DMS153 treated with DMSO at 0.1 percent for 48 hours (cell line): ENCODE measurements at regions not wholly inside any gene's neighbourhood (a gene's known extent, or its start where the extent isn't known, plus 50 kb on each side); places are given as distances from the start of the nearest gene placed in this dataset.

Experiments
- DNase-seq: peaks from one replicate; lab custom pipeline; 2025; ENCODE audit not compliant: unreplicated experiment; lab: John Stamatoyannopoulos, UW

DNA sequence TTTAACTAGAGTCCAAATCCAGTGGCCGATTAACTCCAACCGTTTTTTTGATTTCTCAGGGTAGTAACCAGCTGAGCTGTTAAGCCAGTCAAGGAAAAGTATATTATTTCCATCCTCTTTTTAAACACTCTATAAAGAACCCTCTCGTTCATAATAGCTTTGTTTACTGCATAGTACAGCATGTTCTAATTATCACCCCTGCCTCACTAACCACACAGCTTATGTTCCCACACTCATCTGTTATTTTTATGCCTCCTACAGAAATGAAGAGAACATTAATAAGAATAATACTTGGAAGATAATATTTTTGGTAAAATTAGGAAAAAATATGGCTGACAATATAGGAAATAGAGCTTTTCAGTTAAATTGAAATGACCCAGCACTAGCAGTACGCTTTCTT is 2132.8 kb upstream of the CELF4 start:
- no peak for DNase-seq

DNA sequence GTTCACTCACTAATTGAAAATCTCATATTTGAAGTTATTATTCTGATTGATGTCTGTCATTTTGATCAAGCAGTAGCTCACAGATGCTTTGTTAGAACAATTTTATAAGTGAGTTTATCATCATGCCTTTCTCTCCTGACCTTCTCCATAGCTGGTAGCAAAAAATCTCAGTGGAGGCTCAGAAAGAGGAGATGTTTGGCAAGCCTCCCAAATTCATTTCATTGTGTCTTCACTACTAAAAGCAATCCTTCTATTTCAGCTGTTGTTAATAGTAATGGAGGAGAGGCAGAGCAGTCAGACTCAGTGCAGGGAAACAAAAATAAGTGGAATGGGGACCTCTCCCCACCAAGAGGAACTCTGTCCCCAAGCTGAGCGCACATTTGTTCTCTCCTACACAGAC is 2127.8 kb upstream of the CELF4 start:
- DNase-seq: no peak

DNA sequence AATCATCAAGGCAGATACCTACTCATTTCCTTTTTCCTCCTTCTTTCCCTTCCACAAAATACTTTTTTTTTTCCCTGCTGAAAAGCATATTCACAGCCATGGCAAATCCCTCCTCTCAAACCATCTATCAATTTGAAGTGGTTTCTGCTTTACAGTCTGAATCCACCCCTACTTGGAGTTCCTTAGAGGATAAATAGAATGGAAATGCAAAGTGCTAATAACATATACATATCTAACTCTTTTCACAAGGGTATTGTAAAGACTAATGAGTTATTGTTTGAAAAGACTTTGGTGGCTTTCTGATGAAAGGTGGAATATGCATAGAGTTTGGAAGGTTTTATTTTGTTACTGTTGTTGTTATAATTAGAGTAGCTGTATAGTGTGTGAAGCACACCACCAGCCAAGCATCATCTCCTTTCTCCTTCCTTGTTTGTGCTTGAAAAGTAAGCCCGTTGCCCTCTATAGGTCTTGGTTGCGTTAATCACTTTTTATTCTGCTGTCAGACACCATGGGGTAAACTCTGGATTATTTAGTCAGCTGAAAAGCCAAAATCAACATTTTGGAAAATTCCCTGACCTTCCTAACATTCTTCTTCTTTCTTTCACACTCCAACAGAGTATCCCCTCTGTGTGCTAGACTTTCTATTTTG is 2126.9 kb upstream of the CELF4 start:
- no peak for DNase-seq

DNA sequence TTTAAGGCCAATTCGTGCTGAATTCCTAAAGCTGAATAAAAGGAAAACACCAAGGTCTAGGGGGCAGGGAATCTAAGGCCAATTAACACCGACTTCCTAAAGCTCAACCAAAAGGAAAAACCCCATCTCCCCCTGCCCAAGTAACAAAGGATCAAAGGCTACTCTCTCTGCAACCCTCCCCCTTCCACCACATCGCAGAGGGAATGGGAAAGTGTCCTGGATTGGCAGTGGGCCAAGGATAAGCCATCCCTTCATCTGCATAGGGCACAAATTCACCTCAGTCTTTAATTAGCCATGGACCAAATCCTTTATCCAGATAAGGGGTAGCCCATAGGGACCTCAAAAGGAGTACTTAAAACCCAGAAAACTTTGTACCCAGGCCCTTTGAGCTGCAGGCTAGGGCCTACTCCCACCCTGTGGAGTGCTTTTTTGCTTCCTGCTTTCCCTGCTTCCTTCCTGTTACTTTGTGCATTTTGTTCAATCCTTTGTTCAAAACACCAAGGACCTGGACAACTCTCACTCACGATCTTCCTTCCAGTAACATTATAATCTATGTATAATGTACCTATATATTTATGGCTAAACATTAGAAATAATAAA is 2119.8 kb upstream of the CELF4 start:
- no peak for DNase-seq

DNA sequence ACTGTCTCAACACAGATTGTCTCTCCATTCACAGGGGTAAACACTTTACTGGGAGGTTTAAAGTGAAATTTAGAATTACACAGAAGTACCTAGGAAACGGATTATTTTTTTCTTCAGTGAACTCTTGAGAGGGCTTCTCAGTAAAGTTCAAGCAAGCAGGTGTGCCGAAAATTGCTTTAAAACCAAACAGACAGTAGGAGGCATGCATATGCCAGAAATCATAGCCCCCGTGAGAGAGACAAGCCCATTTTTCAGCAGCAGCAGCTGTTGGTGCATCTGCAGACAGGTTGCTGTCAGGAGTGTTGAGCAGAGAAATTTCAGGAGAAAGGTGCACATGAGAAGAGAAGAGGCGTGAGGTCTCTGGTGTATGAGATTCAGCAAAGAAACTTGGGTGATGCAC is 2115.5 kb upstream of the CELF4 start:
- no peak for DNase-seq

DNA sequence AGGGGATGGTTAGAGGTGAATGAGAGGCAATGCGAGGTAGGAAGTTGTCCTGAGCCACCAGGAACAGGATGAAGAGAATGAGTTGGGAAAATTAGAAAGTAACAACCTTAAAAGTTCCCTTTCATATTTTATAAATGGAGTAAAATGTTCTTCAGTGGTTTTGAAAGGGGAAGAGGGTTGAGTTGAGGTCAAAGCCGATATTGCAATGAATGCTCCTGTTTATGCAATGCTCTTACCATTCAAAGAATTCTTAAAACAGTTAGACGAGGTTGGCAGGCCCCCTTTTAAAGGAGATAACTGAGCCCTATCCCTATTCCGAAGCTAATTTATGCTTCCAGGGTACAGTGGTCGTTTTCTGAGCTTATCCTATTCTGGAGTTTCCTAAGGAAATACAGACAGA is 2110.3 kb upstream of the CELF4 start:
- no peak for DNase-seq

DNA sequence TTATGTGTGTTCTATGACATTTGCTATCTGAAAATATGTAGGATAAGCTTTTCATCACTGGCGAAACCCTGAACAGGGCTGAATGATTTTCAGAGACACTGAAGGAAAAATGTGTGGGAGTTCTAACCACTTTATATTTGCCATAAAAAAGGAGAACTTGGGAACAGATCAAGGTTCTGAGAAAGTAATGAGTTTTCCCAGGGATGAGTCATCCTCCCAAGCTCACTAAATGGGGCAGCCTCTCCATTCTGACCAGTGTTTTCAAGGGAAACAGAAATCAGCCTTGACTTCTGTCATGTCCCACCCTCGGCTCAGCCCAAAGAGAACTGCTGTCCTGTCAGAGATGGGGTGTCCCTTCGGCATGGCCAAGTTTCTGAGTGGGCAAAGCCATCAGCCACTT is 2109.8 kb upstream of the CELF4 start:
- no peak for DNase-seq

DNA sequence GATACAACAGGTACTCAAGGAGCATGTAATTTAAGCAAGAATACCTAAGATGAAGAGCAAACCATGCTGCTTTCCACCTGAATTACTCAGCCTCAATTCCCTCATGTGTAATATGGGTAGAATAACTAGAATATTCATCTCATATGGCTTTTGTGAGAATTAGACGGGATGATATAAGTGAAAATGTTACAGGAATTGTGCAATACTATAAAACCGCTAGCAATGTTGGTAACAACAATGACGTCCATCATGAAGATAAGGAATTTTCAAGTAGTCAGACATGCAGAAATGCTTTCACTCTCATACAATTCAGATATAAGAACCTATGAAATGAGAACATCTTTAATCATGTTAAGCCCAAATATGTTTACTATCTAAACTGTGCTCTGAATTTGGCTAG is 2106.6 kb upstream of the CELF4 start:
- DNase-seq: no peak

DNA sequence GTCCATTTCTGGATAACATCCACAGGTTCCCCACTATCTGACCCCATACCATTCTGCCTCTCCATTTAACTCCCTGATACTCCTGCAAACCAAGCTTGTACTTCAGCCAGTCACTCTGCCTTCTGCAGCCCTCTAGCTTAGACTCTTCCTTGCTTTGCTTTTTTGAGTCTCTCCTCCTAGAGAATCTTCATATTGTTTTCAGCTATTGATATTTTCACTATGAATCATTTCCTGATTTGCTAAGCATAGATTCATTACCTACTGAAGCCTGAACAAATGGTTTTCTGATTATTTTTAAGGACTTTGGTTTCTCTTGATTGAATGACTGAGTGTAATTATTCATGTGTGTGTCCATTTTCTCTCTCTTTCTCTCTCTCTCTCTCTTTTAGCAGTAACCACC is 2102.3 kb upstream of the CELF4 start:
- no peak for DNase-seq

DNA sequence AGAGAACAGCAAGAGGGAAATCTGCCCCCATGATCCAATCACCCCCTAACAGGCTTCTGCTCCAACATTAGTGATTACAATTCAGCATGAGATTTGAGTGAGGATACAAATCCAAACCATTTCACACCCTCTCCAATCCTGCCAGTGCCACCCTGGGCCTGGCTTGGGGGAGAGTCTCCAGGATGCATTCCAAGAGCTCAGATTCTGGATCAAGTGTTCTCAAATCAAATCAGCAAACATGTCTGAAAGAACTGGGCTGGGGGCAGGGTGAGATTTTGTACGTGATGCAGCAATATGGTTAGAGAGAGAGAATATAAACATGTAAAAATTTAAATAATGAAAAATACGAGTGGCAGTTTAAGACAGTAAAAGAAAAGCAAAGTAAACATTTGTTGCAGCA is 2100.9 kb upstream of the CELF4 start:
- no peak for DNase-seq

DNA sequence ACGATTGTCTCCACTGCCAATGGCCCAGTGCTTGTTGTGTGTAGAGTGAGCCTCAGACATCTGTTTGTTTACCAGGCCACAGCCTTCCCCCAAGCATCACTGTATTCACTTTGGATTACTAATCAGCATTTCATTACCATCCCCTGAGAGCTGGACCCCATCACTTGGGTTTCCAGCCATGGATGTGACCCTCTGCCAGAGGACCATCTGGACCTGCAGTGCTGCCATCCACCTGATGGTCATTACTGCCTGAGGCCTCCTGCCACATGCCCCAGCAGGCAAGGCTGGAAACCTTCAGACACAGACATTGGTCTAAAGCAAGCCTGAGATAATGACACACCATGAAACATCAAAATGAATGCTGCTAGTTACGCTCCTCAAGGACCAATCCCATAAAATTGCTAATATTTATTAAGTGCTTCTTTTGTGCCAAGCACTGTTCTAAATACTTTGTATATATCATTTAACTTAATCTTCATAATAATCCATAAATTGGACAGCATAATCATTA is 2096.3 kb upstream of the CELF4 start:
- DNase-seq: no peak

DNA sequence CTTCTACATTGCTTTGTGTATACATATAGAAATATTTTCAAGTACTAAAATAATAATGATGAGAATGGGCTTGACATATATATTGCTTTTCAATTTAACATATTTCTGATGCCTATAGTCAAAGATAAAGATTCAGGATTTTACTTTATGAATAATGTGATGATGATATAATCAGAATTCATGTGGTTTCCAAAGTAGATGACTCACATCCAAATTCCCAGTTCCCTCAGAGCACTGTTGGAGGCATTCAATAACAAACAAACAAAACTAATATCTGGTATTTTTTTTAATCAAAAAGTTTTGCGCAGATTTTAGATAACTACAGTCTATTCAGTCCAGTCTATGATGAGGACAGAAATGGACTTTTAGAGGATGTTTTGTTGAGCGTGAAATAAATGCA is 2094.5 kb upstream of the CELF4 start:
- DNase-seq: no peak

DNA sequence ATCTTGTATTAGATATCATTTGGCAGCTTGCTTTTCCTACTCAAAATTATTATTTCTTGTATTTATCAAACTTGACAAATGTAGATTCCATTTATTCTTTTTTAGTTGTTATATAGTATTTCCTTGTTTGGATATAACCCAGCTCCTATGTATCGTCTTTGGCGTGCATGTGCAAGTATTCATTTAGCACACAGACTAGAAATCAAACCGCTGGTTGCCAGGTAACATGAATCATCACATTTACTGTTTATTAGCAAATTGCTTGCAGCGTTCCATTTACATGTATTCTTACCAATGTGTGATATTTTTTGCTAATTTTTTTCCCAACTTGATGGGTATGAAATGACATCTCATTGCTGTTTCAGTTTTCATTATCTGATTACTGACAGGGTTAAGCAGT is 2089.7 kb upstream of the CELF4 start:
- no peak for DNase-seq

DNA sequence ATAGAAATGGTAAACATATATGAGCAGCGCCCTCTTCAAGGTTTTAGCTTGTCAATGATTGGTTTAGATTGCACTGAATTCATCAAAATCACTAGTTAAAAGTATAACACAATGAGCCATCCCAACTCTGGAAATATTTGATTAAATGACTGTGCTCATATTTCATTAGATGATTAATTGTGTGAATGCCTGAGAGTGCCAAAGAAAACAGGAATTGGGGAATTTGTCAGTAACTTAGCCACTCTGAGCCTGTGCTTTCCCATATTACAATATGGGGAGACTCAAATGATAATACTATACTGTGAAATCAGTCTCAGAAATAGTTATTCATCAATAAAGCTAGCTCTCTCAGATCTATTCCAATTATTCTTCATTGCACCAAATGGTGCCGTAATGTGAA is 2087.6 kb upstream of the CELF4 start:
- no peak for DNase-seq

DNA sequence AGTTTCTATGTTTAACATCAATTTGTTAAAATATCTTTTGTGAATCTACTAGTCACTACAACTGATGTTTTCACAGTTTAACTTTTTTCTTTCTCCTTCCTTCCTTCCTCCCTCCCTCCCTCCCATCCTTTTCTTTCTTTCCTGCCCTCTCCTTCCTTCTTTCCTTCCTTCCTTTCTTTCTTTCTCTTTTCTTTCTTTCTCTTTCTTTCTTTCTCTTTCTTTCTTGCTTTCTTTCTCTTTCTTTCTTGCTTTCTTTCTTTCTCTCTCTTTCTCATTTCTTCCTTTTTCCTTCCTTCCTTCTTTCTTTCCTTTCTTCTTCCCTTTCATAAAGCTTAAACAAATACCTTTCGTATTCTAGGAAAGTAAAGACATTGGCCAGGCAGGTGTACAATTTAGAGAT is 2083.0 kb upstream of the CELF4 start:
- no peak for DNase-seq

DNA sequence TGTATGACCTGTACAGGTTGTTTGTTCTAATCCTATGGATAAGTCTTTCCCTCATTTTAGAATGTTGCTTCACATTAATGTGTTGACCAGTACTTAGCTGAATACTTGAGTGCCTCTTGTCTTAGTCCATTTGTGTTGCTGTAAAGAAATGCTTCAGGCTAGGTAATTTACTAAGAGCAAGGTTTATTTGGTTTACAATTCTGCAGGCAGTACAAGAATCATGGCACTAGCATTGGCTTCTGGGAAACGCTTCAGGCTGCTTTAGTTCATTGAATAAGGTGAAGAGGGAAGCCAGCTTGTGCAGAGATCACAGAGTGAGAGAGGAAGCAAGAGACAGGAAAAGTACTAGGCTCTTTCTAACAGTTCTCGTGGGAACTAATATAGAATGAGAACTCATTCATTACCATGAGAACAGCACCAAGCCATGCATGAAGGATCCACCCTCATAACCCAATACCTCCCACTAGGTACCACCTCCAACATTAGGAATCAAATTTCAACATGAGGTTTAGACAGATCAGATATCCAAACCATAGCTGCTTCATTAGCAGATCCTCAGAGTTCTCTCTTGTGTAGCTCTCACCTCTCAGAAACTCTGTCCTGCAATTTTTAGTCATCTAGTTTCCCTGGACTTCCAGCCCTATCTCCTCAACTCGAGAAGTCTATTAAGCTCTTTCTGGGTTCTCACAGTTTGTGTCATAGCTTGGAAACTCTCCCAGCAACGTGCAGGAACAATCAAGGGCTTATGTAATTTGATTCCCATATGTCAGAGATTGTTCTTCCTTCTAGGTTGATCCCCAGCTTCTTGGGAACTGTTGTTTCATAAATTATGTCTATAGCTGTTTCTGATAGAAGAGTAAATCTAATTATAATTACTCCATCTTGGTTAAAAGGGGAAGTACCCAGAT is 2082.3 kb upstream of the CELF4 start:
- DNase-seq: no peak

DNA sequence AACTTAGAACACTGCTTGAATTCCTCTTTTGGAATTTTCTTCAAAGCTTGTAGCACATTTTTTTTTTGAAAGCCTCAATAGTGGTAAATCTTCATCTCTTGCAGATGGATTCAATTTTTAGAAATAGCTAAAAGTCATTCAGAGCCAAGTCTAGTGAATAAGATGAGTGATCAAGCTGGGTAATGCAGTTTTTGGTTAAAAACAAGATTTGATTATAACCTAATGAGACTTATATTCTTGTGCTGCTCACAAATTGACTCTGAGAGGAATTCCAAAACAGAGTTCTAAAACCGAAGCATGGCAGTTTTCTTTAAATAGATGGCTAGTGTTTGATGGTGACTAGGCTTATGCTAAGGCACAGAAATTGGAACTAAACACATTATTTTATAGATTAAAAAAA is 2072.6 kb upstream of the CELF4 start:
- no peak for DNase-seq

DNA sequence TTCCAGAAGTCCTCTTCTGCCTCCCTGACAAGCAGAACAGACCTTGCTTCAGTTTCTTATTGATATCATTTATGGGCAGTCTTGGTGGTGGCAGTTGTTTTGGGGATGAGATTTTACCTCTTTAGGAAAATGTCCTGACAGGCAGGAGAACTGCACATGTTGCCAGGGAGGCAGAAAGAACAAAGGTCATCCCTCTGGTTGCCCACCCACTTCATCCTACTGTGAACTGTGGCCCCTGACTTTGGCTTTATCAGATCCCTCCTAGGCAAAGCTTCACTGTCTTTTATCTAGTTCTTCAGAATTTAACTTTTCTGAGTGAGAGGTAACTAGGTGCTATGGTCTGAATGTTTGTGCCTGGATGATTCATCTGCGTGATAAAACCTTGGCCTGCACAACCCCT is 2071.3 kb upstream of the CELF4 start:
- DNase-seq: no peak

DNA sequence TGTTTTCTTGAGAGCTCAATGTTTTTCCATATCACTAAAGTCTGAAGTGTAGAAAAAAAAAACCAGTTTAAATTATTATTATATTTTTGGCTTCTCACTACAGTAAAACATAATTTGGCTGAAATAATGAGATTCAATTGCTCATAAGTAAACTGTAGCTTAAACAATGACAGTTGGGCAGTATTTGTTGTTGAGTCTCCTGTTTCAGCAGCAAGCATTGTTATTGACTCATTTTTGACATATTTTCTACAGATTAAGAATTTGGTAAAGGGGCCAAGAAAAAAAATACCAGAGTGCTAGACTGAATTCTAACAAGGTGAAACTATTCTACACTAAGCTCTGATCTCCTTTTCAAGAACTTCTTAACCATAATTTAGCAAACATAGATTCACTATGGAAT is 2070.4 kb upstream of the CELF4 start:
- DNase-seq: no peak

DNA sequence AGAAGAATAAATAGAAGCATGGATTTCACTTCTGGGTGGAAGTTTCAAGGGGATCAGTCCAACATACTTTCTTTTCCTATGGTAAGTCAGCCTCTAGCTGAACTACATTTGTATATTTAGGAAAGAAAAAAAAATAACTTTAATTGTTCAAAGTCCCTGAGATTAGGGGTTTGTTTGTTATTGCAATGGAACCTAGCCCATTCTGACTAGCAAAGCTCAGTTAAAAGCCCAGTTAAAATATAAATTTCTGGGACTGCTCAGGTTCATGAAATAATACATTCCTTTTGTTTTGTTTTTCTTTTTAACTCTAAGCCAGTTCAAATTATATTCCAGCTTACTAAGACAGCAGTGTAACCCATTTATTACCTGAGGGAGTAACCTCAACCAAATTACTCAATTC is 2069.6 kb upstream of the CELF4 start:
- DNase-seq: no peak

DNA sequence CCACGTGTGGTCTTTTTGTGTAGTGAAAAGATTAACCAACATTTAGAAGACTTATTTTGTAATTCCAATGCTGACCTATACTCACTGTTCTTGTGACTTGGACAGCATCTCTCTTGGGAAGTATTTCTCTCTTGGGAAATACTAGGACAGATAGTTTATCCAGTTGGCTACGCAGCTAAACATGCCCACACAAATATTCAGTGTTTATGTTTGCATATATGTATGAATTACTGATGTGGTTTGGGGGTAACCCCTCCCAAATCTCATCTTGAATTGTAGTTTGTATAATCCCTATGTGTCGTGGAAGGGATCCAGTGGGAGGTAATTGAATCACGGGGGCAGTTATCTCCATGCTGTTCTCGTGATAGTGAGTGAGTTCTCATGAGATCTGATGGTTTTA is 2062.3 kb upstream of the CELF4 start:
- DNase-seq: no peak

DNA sequence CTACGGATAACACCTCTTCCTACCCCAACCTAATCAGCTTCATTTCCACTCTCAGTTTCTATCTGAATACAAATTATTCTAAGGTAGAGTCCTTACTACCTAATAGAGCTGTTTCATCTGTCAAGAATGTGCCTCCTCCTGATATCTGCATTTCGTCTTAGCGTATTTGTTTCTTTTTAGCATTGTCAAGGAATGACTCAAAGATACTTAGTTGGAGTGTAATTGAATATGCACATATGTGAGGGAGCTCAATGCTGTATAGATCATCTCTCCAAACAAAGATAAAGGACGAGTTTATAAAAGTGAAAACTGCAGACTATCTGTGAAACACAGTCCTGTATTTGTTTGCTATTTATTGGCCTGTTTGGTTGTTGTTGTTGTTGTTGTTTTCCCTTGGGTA is 2059.4 kb upstream of the CELF4 start:
- no peak for DNase-seq
